Inflammatory macrophage (primary cell): ENCODE measurements at regions not wholly inside any gene's neighbourhood (a gene's known extent, or its start where the extent isn't known, plus 50 kb on each side); places are given as distances from the start of the nearest gene placed in this dataset.

ENCODE experiments used
- DNase-seq, 2 donors: peaks; one replicate each; pipeline ENCODE4 v3.0.0-alpha.2; 2020 to 2022

DNA sequence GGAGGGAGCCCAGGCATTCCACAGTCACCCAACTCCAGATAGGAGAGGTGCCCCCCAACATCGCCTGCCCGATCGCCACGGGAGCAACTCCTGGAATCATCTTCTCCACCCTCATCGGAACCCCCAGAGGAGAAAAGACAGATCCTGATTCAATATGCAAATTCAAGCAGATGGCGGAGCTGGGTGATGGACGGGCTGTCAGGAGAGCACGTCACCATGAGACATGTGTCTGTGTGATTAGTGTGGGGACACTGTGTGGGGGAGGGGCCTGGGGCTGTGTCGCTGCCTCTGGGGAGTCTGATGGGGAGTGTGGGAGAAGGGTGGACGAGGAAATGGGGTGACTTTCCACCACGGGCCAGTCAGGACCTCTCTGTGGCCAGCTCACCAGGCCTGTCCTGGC lies 90.2 kb upstream of the CSF3R start:
- DNase-seq, result no peak

GRCh38 chr1:36572142-36572715 lies 89.5 kb upstream of the CSF3R start:
- DNase-seq, result no peak

DNA sequence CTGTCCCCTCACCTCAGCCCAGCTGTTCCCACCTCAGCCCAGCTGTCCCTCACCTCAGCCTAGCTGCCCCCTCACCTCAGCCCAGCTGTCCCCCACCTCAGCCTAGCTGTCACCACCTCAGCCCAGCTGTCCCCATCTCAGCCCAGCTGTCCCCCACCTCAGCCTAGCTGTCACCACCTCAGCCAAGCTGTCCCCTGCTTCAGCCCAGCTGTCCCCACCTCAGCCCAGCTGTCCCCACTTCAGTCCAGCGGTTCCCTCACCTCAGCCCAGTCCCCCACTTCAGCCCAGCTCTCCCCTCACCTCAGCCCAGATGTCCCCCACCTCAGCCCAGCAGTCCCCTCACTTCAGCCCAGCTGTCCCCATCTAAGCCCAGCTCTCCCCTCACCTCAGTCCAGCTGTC lies 88.4 kb upstream of the CSF3R start:
- no peak for DNase-seq

DNA sequence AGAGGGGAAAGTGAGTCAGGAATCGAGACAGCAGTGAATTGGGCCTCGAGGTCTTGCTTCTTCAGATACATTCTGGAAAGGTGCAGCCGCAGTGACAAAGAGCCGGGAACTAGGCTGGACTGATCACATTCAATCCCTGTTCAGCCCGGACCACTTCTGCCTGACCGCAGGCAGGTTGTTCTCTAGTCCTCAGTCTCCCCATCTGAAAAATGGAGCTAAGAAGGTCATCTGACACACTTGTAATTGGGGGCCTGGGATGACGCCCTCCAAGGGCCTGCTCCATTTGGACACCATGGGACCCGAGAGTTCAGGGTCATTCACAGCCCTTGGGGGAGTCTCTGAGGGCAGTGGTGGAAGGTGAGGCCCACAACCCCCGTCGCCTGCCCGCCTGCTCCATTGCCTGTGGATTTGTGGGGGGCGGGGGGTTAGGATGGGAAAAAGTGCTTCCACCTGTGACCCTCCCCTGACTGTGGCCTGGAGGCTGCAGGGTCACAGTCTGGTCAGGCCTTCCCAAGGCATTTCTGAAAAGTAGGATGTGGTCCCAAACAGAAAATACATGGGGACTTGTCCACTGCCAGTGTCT lies 87.9 kb upstream of the CSF3R start:
- no peak for DNase-seq

DNA sequence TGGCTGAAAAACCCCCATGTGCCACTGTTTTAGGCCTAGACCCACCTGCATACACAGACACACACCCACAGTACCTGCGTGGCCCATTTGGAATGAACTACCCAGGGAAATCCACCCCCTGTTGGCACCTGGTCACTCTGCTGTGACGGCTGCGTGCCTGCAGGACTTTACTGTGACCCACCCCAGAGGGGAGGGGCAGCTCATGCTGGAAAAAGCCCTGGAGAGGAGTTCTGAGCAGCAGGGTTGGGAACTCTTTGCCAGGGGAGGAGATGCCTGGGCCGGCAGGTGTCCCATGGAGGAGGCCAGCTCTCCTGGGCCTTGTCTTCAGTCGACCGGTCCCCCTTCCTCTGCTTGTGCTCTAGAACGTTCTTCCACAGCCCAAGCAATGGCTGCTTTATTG lies 87.3 kb upstream of the CSF3R start:
- no peak for DNase-seq

GRCh38 chr1:36567601-36568341 lies 85.1 kb upstream of the CSF3R start:
- no peak for DNase-seq

GRCh38 chr1:36565576-36566501 lies 83.1 kb upstream of the CSF3R start:
- no peak for DNase-seq

GRCh38 chr1:36562181-36562685 lies 79.5 kb upstream of the CSF3R start:
- no peak for DNase-seq

GRCh38 chr1:36561361-36561724 lies 78.6 kb upstream of the CSF3R start:
- DNase-seq, result no peak

DNA sequence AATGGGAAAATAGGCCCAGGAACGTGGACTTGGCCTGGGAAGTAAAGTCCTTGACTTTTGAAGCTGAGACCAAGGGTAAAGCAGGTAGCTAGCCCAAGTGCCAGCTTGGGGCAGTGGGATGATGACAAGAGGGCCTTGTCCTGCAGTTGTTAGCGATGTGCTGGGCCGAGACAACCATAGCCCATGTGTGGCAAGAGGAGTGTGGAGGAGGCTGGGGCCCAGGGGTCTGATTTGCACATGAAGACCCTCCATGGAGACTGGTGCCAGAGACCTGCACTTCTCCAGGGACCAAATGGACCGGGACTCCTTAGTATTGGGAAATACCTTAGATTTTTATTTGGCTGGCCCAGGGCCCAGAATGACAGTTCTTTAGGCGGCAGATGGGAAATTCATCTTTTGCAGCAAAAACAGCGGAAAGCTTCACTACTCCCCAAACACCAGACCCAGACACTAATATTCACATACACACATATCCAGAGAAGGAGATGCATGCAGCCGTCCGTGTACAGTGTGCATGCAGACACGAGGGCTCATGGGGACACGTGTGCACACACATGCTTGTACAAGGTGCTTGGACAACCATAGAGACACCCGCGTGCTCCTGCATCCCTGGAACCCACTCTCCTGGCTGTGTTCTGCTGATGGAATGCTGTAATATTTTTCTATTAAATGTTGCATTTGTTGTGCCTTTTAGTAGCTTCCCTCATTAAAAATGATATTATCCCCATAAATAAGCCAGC lies 78.1 kb upstream of the CSF3R start:
- DNase-seq, result no peak

DNA sequence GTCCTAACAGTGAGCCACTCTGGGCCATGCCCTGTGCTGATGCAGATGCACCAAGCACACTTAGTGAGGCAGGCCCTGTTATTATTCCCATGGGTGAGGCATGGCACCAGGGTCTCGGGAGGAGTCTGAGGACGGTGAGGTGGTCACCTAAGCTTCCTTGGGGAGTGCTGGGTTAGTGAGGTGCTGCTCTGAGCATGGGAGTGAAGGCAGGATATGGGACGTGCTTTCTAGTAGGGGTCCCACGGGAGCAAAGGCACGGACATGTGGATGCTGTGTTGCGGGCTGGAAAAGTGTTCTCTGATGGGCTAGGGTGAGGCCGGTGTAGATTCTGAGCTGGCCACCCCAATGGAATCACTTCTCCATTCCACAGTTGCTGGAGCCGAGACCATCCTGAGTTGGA lies 77.5 kb upstream of the CSF3R start:
- DNase-seq, result no peak

- no peak for DNase-seq
Measured at GRCh38 chr1:36559061-36559460, 76.3 kb upstream of the CSF3R start.

GRCh38 chr1:36557041-36558000 lies 74.6 kb upstream of the CSF3R start:
- DNase-seq, result no peak

- DNase-seq, result no peak
Measured at GRCh38 chr1:36555041-36555440, 72.3 kb upstream of the CSF3R start.

DNA sequence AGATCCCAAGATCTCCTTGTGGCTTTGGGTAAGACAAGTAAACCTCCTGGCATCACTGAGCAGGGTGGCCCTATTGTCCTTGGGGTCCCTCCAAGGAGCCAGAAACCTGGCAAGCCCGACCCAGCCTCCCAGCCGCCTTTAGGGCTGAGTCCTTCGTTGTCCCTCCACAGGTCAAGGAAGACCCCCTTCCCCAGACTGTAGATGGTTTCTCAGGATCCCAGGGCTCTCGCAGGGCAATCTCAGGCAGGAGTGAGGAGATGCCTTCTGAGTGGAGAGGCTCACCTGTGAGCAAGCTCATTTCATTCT lies 71.6 kb upstream of the CSF3R start:
- no peak for DNase-seq

GRCh38 chr1:36553591-36554322 lies 71.0 kb upstream of the CSF3R start:
- peak; percentile 50 to 54 for DNase-seq

DNA sequence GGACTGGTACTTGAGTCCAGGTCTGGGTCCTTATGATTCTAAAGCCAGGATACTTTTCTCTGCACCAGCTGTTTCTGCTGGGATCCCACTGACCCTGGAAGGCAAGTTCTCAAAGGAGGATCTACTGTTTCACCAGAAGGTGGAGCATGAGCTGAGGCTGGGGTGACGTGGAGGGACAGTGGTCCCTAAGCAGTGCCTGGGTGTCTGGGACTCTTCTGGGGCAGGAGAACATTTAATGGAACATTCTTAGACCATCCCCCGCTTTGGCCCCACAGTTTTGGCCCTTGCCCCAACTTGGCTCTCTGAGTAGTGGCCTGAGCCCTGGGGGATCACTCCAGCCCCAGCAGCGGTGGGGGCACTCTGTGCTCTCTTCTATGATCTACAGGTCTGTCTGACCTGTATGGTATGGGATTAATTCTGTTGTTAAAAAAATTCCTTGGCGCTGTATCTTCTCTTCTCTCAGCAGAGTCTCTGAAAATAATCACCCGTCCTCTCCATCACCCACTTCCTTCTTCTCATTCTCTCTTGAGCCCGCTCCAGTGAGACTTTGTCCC lies 60.3 kb upstream of the CSF3R start:
- DNase-seq, result no peak

DNA sequence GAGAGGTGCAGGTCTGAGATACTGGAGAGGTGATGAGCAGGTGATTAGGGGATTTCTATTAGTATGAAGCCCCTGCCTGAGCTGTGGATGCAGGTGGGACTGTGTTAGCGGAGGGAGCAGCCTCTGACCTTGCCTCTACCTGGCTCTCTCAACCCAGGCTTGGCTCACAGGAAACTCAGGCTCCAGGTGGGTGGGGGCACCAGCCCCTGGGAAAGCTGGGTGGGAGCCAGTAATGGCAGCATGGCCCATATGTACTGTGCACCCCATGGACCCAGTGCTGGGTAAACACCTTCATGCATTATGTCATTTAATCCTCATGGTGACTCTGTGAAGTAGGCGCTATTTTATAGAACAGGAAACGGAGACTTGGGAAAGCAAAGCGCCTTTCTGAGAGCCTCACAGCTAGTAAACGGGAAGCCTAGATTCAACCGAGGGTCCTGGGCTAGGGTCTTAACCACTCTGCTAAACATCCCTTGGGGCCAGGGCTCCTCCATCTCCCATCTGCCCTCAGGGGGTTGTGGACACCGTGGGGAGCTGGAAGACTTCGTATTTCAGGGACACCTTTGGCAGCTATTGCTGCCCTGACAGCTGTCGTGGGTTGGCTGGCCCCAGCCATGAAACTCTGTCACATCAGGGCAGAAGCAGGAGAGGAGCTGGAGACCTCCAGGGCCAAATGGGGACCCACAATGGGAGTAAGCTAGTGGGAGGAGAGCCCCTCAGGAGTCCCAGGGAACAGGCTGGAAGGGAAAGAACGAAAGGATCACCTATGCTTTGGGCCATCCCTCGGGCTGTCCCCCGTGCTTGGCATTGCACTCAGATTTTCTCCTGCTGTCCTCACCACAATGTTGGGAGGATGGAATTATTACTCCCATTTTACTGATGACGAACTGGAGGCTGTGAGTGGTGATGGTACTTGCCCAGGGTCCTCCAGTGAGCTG lies 59.6 kb upstream of the CSF3R start:
- DNase-seq, result no peak

- no peak for DNase-seq
Measured at GRCh38 chr1:36540056-36540455, 57.3 kb upstream of the CSF3R start.
